HG02798 (cell line): ENCODE measurements at regions not wholly inside any gene's neighbourhood (a gene's known extent, or its start where the extent isn't known, plus 50 kb on each side); places are given as distances from the start of the nearest gene placed in this dataset.

Experiments used
- ATAC-seq: cut with Tn5 transposase; IDR thresholded peaks from one replicate; pipeline ENCODE4 v1.9.1; 2021; ENCODE audit warnings: mild to moderate bottlenecking; ENCODE audit not compliant: unreplicated experiment, poor library complexity

DNA sequence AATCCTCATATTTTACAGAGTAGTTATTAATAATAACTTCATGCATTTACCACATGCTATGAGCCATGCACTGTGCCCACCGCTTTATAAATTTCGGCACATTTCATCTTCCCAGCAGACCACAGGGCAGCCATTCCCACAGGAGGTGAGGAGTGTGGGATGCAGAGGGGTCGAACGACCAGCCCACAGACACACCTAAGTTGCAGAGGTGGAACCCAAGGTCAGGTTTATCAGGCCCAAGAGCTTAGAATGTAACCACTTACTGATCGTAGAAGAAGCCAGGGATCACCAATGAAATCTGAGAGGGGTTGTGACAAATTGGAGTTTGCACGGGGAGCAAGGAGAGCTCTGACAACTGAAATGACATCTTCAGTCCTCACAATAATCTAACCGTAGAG is 303.0 kb upstream of the MSX2 start:
- no peak for ATAC-seq

DNA sequence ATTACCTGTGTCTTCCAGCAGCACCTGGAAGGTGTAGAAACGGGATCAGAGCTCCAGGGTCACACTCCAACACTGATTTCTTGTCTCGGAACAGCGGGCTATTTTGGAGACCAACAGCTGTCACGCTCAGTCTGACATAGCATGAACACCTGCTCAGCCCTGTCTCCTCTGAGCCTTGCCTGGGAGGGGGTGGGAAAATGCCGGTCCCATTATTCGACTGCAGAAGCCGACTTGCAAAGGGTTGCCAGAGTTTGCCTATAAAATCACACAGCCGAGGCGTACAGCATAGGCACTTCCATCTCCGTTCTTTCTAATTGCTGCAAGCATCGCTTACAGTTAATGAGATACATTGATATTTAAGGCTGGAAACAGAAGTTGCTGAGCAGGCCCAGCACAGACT is 300.8 kb upstream of the MSX2 start:
- ATAC-seq = no peak

DNA sequence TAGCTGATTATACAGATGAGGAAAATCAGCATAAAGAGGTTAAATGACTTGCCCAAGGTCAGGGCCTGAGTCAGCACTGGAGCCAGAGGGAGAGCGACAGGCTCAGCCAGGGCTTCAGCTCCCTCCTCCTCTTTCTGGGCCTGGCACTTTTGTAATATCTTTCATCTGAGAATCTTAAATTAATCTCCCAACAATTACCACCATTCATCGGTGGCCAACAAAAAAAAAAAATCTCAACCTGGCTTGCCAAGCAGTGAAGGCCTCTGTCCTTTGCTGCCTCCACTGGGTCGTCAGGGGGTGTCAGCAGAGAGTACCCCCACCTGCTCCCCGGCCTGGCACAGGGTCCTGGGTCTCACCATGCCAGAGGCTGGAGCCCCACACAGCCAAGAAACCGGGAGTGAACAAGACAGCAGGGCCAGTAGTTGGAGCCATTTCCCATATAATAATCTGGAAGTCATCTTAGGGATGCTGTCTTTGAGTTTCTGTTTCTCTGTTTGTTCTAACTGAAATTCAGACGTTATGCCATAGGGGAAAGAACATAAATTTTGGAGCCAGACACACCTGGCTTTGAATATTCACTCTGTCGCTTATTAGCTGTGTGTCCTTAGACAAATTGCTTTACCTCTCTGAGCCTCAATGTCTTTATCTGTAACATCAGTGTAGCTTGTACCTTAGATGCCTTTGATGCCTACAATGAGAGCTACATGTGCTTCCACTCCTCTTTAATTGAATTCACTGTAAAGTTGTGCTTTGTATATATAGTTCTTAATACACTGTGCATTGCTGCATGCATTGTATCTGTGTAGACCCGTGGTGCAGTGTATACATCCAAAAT is 299.9 kb upstream of the MSX2 start:
- ATAC-seq = no peak

DNA sequence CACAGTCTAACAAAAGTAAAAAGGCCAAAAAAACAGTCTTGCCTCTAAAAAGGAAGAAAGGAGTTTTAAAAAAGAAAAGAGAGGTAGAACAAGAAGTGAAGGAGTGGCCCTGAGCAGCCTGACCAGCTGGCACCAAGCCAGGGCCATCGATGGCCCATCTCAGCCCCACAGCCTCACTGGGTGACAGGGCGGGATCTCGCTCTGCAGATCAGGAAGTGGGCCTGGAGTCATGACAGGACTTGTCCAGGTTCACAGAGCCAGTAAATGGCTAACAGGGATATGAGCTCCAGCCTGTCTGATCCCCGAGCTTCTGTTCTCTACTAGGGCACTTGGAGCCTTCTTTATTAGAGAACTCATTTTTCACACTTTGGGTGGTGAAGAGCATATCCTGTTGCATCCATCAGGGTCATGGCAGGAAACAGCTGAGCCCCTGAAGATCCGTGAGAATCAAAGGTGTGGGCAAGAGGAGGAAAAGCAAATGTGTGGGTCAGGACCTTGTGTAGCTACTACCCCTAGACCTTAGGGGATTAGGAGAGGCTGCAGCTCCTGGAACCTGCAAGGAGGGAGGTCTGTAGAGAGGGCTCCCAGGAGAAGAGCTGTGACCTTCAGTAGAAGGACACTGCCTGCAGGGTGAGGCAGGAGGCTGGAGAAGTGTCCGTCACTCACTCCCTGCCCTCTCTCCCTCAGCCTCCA is 299.0 kb upstream of the MSX2 start:
- ATAC-seq = no peak

DNA sequence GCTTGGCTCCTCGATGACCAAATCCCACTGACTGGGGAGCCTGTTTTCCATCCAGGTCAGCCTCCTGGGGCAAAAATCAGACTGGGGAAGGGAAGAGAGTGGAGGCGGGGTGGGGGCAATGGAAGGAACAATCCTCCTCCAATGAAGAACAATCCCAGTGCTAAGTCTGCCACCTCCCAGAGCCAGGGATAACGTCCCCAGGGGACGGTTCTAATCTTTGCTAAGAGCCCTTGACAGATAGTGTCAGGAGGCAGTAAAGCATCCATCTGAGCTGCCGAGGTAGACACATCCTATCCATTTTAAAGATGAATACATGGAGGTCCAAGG is 298.5 kb upstream of the MSX2 start:
- ATAC-seq = no peak

- no peak for ATAC-seq
Observed at GRCh38 chr5:174426388-174426787, 298.0 kb upstream of the MSX2 start.

DNA sequence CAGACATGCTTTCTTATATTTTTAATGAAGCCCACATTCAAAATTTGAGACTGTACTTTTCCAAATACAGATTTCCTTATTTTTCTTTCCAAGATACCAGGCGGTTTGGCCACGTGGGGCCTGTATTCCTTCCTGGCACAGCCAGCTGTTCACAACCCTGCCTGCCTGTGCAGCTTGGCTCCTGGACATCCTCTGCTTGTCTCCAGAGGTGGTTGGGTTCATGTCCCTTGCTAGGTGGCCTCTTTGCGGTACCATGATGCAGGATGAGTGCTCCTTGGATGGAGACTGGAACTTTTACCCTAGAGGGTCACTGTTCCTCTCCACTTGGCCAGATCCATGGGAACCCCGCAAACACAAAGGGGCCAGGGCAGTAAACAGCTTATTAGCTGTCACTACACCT is 297.5 kb upstream of the MSX2 start:
- ATAC-seq = no peak

- no peak for ATAC-seq
Observed at GRCh38 chr5:174427304-174427703, 297.1 kb upstream of the MSX2 start.

GRCh38 chr5:174428895-174429294 is 295.5 kb upstream of the MSX2 start:
- ATAC-seq = no peak

DNA sequence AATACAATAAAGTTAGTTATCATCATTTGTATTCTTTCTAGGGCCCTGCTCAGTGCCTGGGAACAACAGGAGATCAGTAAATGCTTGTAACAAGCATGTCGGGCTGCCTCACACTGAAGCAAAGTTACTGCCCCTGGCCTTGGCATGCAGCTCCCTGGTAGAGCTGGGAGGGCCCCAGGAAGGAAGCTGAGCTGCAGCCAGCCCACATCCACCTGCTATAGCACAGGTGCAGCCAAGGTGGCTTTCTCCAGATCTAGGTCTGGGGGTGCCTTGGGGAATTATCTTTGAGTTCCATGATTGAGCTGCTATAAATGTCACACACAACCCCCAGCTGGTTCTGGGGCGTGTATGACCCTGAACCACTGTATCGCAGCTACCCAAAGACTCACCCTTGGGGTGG is 293.4 kb upstream of the MSX2 start:
- no peak for ATAC-seq

GRCh38 chr5:174431504-174431903 is 292.9 kb upstream of the MSX2 start:
- ATAC-seq = no peak

- no peak for ATAC-seq
Observed at GRCh38 chr5:174433098-174433497, 291.3 kb upstream of the MSX2 start.

DNA sequence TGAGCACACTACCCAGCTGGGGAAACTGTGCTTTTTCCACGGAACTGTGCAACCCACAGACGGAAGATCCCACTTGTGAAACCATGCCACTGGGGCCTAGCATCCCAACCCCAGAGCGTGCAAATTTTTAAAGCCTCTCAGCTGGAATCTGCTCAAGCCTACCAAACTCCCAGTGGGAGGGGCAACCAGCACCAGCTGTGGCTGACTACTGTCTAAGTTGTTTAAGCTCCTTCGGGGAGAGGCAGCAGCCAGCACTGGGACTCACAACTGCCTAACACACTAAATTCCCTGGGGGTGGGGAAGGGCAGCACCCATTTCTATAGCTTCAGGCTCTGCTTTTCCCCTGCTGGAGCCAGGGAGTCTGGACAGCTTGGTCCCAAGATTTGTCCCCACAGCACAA is 287.6 kb upstream of the MSX2 start:
- no peak for ATAC-seq

GRCh38 chr5:174444479-174445188 is 279.7 kb upstream of the MSX2 start:
- no peak for ATAC-seq

DNA sequence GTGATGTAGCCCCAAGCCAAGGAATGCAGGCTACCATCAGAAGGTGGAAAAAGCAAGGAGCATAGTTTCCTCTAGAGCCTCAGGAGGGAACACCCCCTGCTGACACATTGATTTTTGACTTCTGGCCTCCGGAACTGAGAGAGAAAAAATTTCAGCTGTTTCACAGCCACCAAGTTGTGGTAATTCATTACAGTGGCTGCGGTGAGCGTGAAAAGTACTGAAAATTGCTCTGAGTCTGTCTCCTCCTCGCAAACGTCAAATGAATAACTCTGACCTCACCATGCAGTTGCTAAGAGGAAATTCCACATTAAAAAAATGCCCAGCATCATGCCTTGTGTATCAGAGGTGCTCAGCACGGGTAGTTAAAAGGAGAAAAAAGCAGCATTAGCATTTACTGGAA is 277.9 kb upstream of the MSX2 start:
- no peak for ATAC-seq

DNA sequence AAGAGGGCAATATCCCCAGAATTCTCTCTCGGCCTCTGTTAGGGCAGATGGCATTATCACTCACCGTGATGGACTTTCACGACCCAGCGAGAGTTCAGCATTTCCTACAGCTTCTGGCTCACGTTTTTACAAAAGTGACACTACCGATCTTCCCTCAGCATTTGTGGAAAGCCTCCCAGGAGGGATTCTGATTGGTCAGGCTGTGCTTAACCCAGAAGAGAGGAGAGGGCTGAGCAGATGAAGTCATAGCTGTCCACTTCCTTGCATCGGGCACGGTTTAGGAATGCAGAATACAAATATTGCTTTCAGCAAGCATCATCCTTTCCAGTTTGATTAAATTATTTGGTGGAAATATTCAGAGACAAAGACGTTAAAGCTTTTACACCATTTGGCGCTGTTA is 277.4 kb upstream of the MSX2 start:
- ATAC-seq = no peak

- ATAC-seq = no peak
Observed at GRCh38 chr5:174448041-174448440, 276.3 kb upstream of the MSX2 start.

DNA sequence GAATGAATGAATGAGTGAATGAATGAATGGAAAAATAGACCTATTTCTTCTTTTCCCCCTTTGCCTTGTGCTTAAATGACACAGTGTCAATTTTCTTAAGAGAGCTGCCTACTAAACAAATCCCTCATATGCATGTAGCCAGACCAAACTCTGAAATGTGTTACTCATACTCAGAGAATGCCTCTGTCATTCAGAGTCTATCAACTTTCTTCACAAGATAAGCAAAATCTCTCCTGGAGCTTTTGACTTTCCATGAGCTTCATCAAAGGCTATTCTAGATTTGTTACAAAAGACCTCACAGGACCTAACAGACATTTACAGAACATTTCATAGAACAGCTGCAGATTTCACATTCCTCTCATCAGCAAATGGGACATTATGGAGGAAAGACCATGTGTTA is 275.7 kb upstream of the MSX2 start:
- no peak for ATAC-seq

DNA sequence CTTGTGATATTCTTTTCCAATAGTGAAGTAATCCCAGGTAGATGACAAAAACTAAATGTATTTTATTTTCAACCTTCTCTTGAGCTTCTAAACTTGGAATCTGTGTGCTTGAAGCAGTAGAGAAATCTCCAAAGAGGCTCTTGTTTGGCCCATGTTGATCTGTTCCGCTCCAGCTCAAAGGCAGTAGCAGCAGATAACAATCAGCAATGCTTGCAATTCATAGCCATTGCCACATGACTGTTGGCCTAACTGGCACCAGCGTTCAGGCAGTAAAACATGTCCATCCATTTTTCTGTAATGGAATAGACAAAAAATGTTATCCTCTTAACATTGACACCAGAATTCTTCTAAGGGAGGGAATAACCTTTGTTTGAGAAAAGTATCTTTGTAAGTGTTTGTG is 270.7 kb upstream of the MSX2 start:
- no peak for ATAC-seq

DNA sequence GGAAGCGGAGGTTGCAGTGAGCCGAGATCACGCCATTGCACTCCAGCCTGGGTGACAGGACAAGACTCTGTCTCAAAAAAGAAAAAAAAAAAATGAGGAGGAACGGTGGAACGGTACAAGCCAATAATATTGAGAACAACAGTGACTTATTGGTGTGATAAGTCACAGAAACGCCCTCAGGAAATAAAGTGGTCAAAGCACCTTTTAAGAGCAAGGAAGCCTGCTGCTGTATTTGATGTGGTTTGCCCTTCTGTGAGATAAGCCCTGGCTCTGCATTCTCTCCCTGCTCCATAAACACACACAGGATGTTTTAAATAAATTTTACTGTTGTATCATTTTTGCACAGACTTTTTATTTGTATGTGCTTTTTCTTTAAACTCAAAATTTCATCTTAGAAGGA is 269.9 kb upstream of the MSX2 start:
- ATAC-seq = no peak

- no peak for ATAC-seq
Observed at GRCh38 chr5:174454890-174455289, 269.5 kb upstream of the MSX2 start.

DNA sequence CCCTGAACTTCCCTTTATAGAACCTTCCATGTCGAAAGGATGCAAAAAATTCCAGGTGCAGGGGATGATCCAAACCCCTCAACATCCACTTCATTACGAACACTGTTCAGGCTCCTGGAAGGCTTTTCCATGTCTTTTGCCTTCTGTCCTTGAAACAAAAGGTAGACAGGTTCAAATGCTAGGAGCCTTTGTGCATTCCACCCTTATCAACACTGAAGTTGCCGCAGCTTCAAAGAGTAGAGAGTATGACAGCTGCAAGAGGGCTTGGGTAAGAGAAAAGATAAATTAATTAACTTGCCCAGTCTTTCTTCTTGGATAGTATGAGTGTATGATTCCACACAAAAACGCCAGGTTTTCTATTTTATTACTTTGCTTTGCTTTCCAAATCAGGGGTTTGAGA is 269.1 kb upstream of the MSX2 start:
- no peak for ATAC-seq
